Left ventricle myocardium superior (tissue), 1 donor: ENCODE measurements at regions not wholly inside any gene's neighbourhood (a gene's known extent, or its start where the extent isn't known, plus 50 kb on each side); places are given as distances from the start of the nearest gene placed in this dataset.
"Not testable (repeated sequence)": the region's sequence is repeated elsewhere in the genome, so short reads cannot be mapped to it uniquely, and the experiment has no call there.

ENCODE experiments used
- ATAC-seq: fragments of 200-7000 bp; cut with Tn5 transposase; one replicate; pipeline ENCODE4 v1.9.1; 2020; ENCODE audit warnings: mild to moderate bottlenecking, moderate library complexity
- DNase-seq: peaks from one replicate; pipeline ENCODE4 v3.0.0-alpha.2; 2020
- intact Hi-C: fragments of 100-400 bp; cut with micrococcal nuclease; formaldehyde crosslinking; loops from one replicate; pipeline ENCODE4 v1.11.0; 2022
- donor health status: DM: no; HTN: yes; CAD: no; lungs with severe emphysema.

- ATAC-seq (no peak), DNase-seq (no peak)
- intact Hi-C loops, result no loop called here
Measured at GRCh38 chr3:35849496-35849895, 210.2 kb downstream of the ARPP21 start.

GRCh38 chr3:35849963-35850362 lies 210.6 kb downstream of the ARPP21 start:
- intact Hi-C loops, result no loop called here
- ATAC-seq (no peak), DNase-seq (no peak)

- DNase-seq (no peak), ATAC-seq (no peak)
- intact Hi-C loops, result no loop called here
Measured at GRCh38 chr3:35857004-35857403, 217.7 kb downstream of the ARPP21 start.

GRCh38 chr3:35862057-35862456 lies 222.7 kb downstream of the ARPP21 start:
- DNase-seq, result no peak
- intact Hi-C loops, result no loop called here
- ATAC-seq, result no peak

GRCh38 chr3:35864871-35865270 lies 225.5 kb downstream of the ARPP21 start:
- intact Hi-C loops, result no loop called here
- no peak for ATAC-seq

GRCh38 chr3:35867791-35868190 lies 228.5 kb downstream of the ARPP21 start:
- DNase-seq (no peak), ATAC-seq (no peak)
- intact Hi-C loops, result no loop called here

More at GRCh38 chr3:35864871-35865270, 225.5 kb downstream of the ARPP21 start:
- no peak for DNase-seq

GRCh38 chr3:35871009-35871408 lies 231.7 kb downstream of the ARPP21 start:
- DNase-seq (no peak), ATAC-seq (no peak)
- intact Hi-C loops, result no loop called here

- DNase-seq, result no peak
- ATAC-seq, result no peak
- intact Hi-C loops, result no loop called here
Measured at GRCh38 chr3:35883929-35884328, 244.6 kb downstream of the ARPP21 start.

GRCh38 chr3:35894735-35895134 lies 255.4 kb downstream of the ARPP21 start:
- DNase-seq, result no peak
- intact Hi-C loops, result no loop called here
- ATAC-seq, result no peak

GRCh38 chr3:35899245-35899644 lies 259.9 kb downstream of the ARPP21 start:
- ATAC-seq (no peak), DNase-seq (no peak)
- intact Hi-C loops, result no loop called here

GRCh38 chr3:35900079-35900478 lies 260.8 kb downstream of the ARPP21 start:
- no peak for DNase-seq
- intact Hi-C loops, result no loop called here
- no peak for ATAC-seq

- peak; percentile 42 for DNase-seq
- peak; percentile 28 for ATAC-seq
- intact Hi-C loops, result no loop called here
Measured at GRCh38 chr3:35908366-35909232, 269.3 kb downstream of the ARPP21 start.

- intact Hi-C loops, result no loop called here
- ATAC-seq (no peak), DNase-seq (no peak)
Measured at GRCh38 chr3:35919160-35919559, 279.8 kb downstream of the ARPP21 start.

GRCh38 chr3:35921718-35922117 lies 282.4 kb downstream of the ARPP21 start:
- intact Hi-C loops, result no loop called here
- no peak for DNase-seq
- no peak for ATAC-seq

- ATAC-seq, intact Hi-C loops, DNase-seq: not testable (repeated sequence)
Measured at GRCh38 chr3:35924070-35924469, 284.7 kb downstream of the ARPP21 start.

- intact Hi-C loops, result no loop called here
- ATAC-seq (no peak), DNase-seq (no peak)
Measured at GRCh38 chr3:35927441-35927840, 288.1 kb downstream of the ARPP21 start.

GRCh38 chr3:35929158-35929557 lies 289.8 kb downstream of the ARPP21 start:
- intact Hi-C loops, result no loop called here
- no peak for DNase-seq
- no peak for ATAC-seq

GRCh38 chr3:35931867-35932266 lies 292.5 kb downstream of the ARPP21 start:
- intact Hi-C loops, result no loop called here
- ATAC-seq, result no peak
- no peak for DNase-seq

GRCh38 chr3:35932995-35933394 lies 293.7 kb downstream of the ARPP21 start:
- DNase-seq, result no peak
- intact Hi-C loops, result no loop called here
- ATAC-seq, result no peak

- intact Hi-C loops, result no loop called here
- no peak for DNase-seq
- no peak for ATAC-seq
Measured at GRCh38 chr3:35936571-35936970, 297.2 kb downstream of the ARPP21 start.
